ENCODE measurements at regions not wholly inside any gene's neighbourhood (a gene's known extent, or its start where the extent isn't known, plus 50 kb on each side); places are given as distances from the start of the nearest gene placed in this dataset.
A peak's percentile ranks its signal among the peaks of the same experiment; 100 is the strongest.

DNA sequence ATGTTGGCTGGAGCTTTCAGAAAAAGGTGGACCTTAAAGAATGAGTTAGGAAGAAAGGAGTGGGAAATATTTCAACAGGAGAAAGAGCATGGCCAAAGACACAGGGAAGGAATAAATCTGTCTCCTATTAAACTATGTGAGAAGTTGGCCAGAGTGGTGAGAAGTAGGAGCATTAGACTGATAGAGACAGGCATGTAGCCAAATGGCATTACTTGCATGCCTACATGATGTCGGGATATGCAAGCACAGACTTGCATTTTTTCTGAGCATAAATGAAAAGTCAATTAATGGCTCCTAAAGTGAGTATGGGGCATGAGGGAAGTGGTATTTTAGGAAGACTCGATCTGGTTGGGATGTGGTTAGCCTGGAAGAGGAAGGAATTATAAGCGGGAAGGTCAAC is 279.6 kb upstream of the PITX2 start:
- FAIRE-seq: peak; percentile 85
- H3K36me3 ChIP-seq (ENCODE audit: control insufficient read depth in 2 of 2, extremely low read depth in 1 of 2, insufficient read depth in 2 of 2, low read length in 2 of 2): no peaks in the 10 kb centered on the region
- TF ChIP-seq EZH2 (IDR thresholded peaks at IDR 0.05; ENCODE audit: low read length): no peak
- TF ChIP-seq, protein P1, sequence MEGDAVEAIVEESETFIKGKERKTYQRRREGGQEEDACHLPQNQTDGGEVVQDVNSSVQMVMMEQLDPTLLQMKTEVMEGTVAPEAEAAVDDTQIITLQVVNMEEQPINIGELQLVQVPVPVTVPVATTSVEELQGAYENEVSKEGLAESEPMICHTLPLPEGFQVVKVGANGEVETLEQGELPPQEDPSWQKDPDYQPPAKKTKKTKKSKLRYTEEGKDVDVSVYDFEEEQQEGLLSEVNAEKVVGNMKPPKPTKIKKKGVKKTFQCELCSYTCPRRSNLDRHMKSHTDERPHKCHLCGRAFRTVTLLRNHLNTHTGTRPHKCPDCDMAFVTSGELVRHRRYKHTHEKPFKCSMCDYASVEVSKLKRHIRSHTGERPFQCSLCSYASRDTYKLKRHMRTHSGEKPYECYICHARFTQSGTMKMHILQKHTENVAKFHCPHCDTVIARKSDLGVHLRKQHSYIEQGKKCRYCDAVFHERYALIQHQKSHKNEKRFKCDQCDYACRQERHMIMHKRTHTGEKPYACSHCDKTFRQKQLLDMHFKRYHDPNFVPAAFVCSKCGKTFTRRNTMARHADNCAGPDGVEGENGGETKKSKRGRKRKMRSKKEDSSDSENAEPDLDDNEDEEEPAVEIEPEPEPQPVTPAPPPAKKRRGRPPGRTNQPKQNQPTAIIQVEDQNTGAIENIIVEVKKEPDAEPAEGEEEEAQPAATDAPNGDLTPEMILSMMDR (optimal IDR thresholded peaks at IDR 0.05 in 1 of 3, IDR thresholded peaks at IDR 0.05 in 1 of 3, conservative IDR thresholded peaks at IDR 0.05 in 1 of 3; ENCODE audit: extremely low read depth in 1 of 3, insufficient read depth in 2 of 3, low read length in 3 of 3): no peak
- no peaks in the 10 kb centered on the region for H3K9me3 ChIP-seq (ENCODE audit: control insufficient read depth, low read depth, low read length)
- H3K4me3 ChIP-seq (ENCODE audit: control insufficient read depth in 2 of 3, extremely low read depth in 1 of 3, insufficient read depth in 2 of 3, low read depth in 1 of 3, low read length in 3 of 3): no peak overlapping the region
- DNase-seq (ENCODE audit: low read depth, low spot score): no peak
- dilution Hi-C loops (cut with MboI; ENCODE audit: extremely low pct_ligation_motif_present, low sequenced_read_pairs): no loop called here
- no peaks in the 10 kb centered on the region for H3K79me2 ChIP-seq (ENCODE audit: control insufficient read depth, insufficient read depth, low read length)
- H3K27me3 ChIP-seq (ENCODE audit: control insufficient read depth, extremely low read depth, insufficient read depth, low read length): no peaks in the 10 kb centered on the region
- H3K9ac ChIP-seq (ENCODE audit: control insufficient read depth, extremely low read depth, insufficient read depth, low read length): no peak overlapping the region
- H4K20me1 ChIP-seq (ENCODE audit: control insufficient read depth, extremely low read depth, insufficient read depth, low read length): no peaks in the 10 kb centered on the region
- no peaks in the 10 kb centered on the region for H3K9me1 ChIP-seq (ENCODE audit: control insufficient read depth, extremely low read depth, insufficient read depth, low read length)
- peak overlapping the region; percentile 4 for H2AFZ ChIP-seq (ENCODE audit: control insufficient read depth, low read length)
- H3K4me1 ChIP-seq (ENCODE audit: control insufficient read depth, extremely low read depth, insufficient read depth, low read length): no peaks in the 10 kb centered on the region
- no peak overlapping the region for H3K4me2 ChIP-seq (ENCODE audit: control insufficient read depth, extremely low read depth, insufficient read depth, low read depth, low read length)
- no peak overlapping the region for H3K27ac ChIP-seq (ENCODE audit: control insufficient read depth, insufficient read depth, low read length)

DNA sequence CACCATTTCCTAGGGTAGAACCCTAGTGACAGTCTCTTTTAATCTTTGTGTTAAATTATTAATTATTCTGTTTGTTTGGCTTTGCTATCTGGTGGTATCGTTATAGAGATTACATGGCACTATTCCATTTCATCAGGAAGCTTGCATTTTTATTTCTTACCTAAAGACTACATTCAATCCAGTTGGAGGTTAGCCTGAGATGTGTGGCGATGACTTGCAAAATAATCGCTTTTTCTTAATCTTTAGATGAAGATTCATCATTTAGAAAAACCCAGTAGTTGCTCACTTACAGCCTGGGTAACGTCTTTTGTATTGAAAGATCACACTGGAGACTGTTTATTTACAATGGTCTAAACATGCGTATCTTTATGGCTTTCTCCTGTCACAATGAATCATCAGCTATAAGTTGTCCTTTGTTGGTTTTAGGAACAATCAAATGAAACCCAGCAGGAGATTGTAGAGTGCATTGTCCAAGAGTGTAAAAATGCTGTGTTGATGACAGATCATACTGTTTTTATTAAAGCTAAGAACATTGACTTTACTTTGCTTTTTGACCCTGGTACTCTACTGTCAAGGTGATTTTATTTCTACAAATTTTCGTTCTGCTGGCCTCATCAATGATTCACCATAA is 281.7 kb upstream of the PITX2 start:
- Histone ChIP-seq H2AFZ (ENCODE audit: control insufficient read depth, low read length) (no peak overlapping the region), H3K79me2 (ENCODE audit: control insufficient read depth, insufficient read depth, low read length) (no peaks in the 10 kb centered on the region), H4K20me1 (ENCODE audit: control insufficient read depth, extremely low read depth, insufficient read depth, low read length) (no peaks in the 10 kb centered on the region), H3K9ac (ENCODE audit: control insufficient read depth, extremely low read depth, insufficient read depth, low read length) (no peak overlapping the region), H3K4me1 (ENCODE audit: control insufficient read depth, extremely low read depth, insufficient read depth, low read length) (no peaks in the 10 kb centered on the region), H3K36me3 (ENCODE audit: control insufficient read depth in 2 of 2, extremely low read depth in 1 of 2, insufficient read depth in 2 of 2, low read length in 2 of 2) (no peaks in the 10 kb centered on the region), H3K4me2 (ENCODE audit: control insufficient read depth, extremely low read depth, insufficient read depth, low read depth, low read length) (no peak overlapping the region), H3K9me3 (ENCODE audit: control insufficient read depth, low read depth, low read length) (no peaks in the 10 kb centered on the region), H3K4me3 (ENCODE audit: control insufficient read depth in 2 of 3, extremely low read depth in 1 of 3, insufficient read depth in 2 of 3, low read depth in 1 of 3, low read length in 3 of 3) (no peak overlapping the region), H3K27me3 (ENCODE audit: control insufficient read depth, extremely low read depth, insufficient read depth, low read length) (no peaks in the 10 kb centered on the region), H3K9me1 (ENCODE audit: control insufficient read depth, extremely low read depth, insufficient read depth, low read length) (no peaks in the 10 kb centered on the region), H3K27ac (ENCODE audit: control insufficient read depth, insufficient read depth, low read length) (no peak overlapping the region)
- TF ChIP-seq, protein P1 (optimal IDR thresholded peaks at IDR 0.05 in 1 of 3, IDR thresholded peaks at IDR 0.05 in 1 of 3, conservative IDR thresholded peaks at IDR 0.05 in 1 of 3; ENCODE audit: extremely low read depth in 1 of 3, insufficient read depth in 2 of 3, low read length in 3 of 3): no peak
- TF ChIP-seq EZH2 (IDR thresholded peaks at IDR 0.05; ENCODE audit: low read length): no peak
- dilution Hi-C loops (cut with MboI; ENCODE audit: extremely low pct_ligation_motif_present, low sequenced_read_pairs): no loop called here
- no peak for FAIRE-seq
- no peak for DNase-seq (ENCODE audit: low read depth, low spot score)

Measured in keratinocyte (primary cell).